HG03025 (cell line): ENCODE measurements at regions not wholly inside any gene's neighbourhood (a gene's known extent, or its start where the extent isn't known, plus 50 kb on each side); places are given as distances from the start of the nearest gene placed in this dataset.

ENCODE experiments used
- ATAC-seq: cut with Tn5 transposase; IDR thresholded peaks from one replicate; pipeline ENCODE4 v1.9.1; 2021; ENCODE audit warnings: mild to moderate bottlenecking, moderate library complexity; ENCODE audit not compliant: unreplicated experiment, low FRiP score

- ATAC-seq, result no peak
Measured at GRCh38 chr6:165091121-165091785, 218.2 kb downstream of the C6orf118 start.

GRCh38 chr6:165090242-165090641, 219.2 kb downstream of the C6orf118 start:
- no peak for ATAC-seq

- ATAC-seq, result no peak
Measured at GRCh38 chr6:165086814-165087213, 222.6 kb downstream of the C6orf118 start.

GRCh38 chr6:165082636-165083035, 226.8 kb downstream of the C6orf118 start:
- ATAC-seq, result no peak

- no peak for ATAC-seq
Measured at GRCh38 chr6:165081944-165082532, 227.4 kb downstream of the C6orf118 start.

- no peak for ATAC-seq
Measured at GRCh38 chr6:165077876-165078275, 231.5 kb downstream of the C6orf118 start.

GRCh38 chr6:165071906-165072305, 237.5 kb downstream of the C6orf118 start:
- no peak for ATAC-seq

GRCh38 chr6:165060720-165061119, 248.7 kb downstream of the C6orf118 start:
- no peak for ATAC-seq

- ATAC-seq, result no peak
Measured at GRCh38 chr6:165059032-165059431, 250.4 kb downstream of the C6orf118 start.

GRCh38 chr6:165056292-165056691, 253.1 kb downstream of the C6orf118 start:
- no peak for ATAC-seq

GRCh38 chr6:165055231-165055630, 254.2 kb downstream of the C6orf118 start:
- no peak for ATAC-seq

GRCh38 chr6:165052561-165053480, 256.6 kb downstream of the C6orf118 start:
- no peak for ATAC-seq

GRCh38 chr6:165049362-165049761, 260.0 kb downstream of the C6orf118 start:
- no peak for ATAC-seq

GRCh38 chr6:165047952-165048351, 261.5 kb downstream of the C6orf118 start:
- no peak for ATAC-seq

GRCh38 chr6:165045631-165046030, 263.8 kb downstream of the C6orf118 start:
- no peak for ATAC-seq

- ATAC-seq, result no peak
Measured at GRCh38 chr6:165042912-165043311, 266.5 kb downstream of the C6orf118 start.

- no peak for ATAC-seq
Measured at GRCh38 chr6:165040440-165040839, 269.0 kb downstream of the C6orf118 start.

- ATAC-seq, result no peak
Measured at GRCh38 chr6:165034271-165034741, 275.1 kb downstream of the C6orf118 start.

- no peak for ATAC-seq
Measured at GRCh38 chr6:165031502-165031901, 277.9 kb downstream of the C6orf118 start.

- no peak for ATAC-seq
Measured at GRCh38 chr6:165025040-165025439, 284.4 kb downstream of the C6orf118 start.

GRCh38 chr6:165019681-165020080, 289.7 kb downstream of the C6orf118 start:
- ATAC-seq, result no peak
